ENCODE measurements at regions not wholly inside any gene's neighbourhood (a gene's known extent, or its start where the extent isn't known, plus 50 kb on each side); places are given as distances from the start of the nearest gene placed in this dataset.

GRCh38 chr5:12013351-12013750, 109.1 kb upstream of the CTNND2 start:
- Histone ChIP-seq H3K4me2 (ENCODE audit: insufficient read depth, insufficient read length, low read length) (no peak overlapping the region), H3K79me2 (ENCODE audit: insufficient read depth, low read length) (0 out of 2 replicates have a peak, but pooled peaks cover 2% of the 10 kb centered on the region), H3K9ac (ENCODE audit: extremely low read depth, insufficient read length, low read length) (no peak overlapping the region), H3K4ac (ENCODE audit: low read depth, low read length) (no peak overlapping the region), H3K27me3 (ENCODE audit: insufficient read depth, low read length) (no peaks in the 10 kb centered on the region), H4K20me1 (ENCODE audit: control insufficient read depth, insufficient read depth, insufficient read length) (no peaks in the 10 kb centered on the region), H3K23me2 (ENCODE audit: insufficient read length, low read depth, low read length, poor library complexity, severe bottlenecking) (no peaks in the 10 kb centered on the region), H2BK12ac (ENCODE audit: insufficient read length, low read depth, low read length) (no peak overlapping the region), H3T11ph (ENCODE audit: low read length) (no peak overlapping the region), H3K79me1 (ENCODE audit: insufficient read depth, low read depth, low read length, poor library complexity, severe bottlenecking) (no peaks in the 10 kb centered on the region), H2AK5ac (ENCODE audit: insufficient read length, low read length) (no peak overlapping the region), H2BK20ac (ENCODE audit: low read depth, low read length, poor library complexity, severe bottlenecking) (no peak overlapping the region), H3K14ac (ENCODE audit: insufficient read depth, low read length) (no peak overlapping the region), H2BK120ac (ENCODE audit: low read depth, low read length, poor library complexity, severe bottlenecking) (no peak overlapping the region), H3K9me3 (ENCODE audit: control insufficient read depth, low read depth, low read length) (no peaks in the 10 kb centered on the region), H3K18ac (ENCODE audit: insufficient read length, low read depth, low read length) (no peak overlapping the region), H3K56ac (ENCODE audit: insufficient read length, low read depth, low read length) (no peak overlapping the region), H3K27ac (ENCODE audit: insufficient read length, low read depth, low read length) (no peak overlapping the region), H4K8ac (replicated peaks; ENCODE audit: insufficient read length, low read depth, low read length) (no peak overlapping the region), H4K91ac (ENCODE audit: insufficient read length, low read depth, low read length) (no peak overlapping the region), H3K4me1 (ENCODE audit: insufficient read depth, low read length) (no peaks in the 10 kb centered on the region), H3K23ac (ENCODE audit: insufficient read length, low read depth, low read length) (no peak overlapping the region), H2AFZ (ENCODE audit: low read length) (no peak overlapping the region), H4K5ac (ENCODE audit: insufficient read length, low read depth, low read length) (no peak overlapping the region), H2BK15ac (ENCODE audit: low read depth, low read length) (no peak overlapping the region), H2BK5ac (ENCODE audit: insufficient read length, low read length) (no peak overlapping the region)
- peaks cover 12 to 13% of the 10 kb centered on the region in 2 experiments for H3K9me3 Mint-ChIP-seq
- peaks cover 11 to 12% of the 10 kb centered on the region in 2 experiments for H3K4me1 Mint-ChIP-seq
- DNase-seq, result no peak
- H3K27me3 Mint-ChIP-seq (ENCODE audit: low read depth), result no peaks in the 10 kb centered on the region
- H3K27ac Mint-ChIP-seq, result no peak overlapping the region
- no CpG with 5 or more reads among the region's 1 CpG for WGBS (ENCODE audit: extremely low coverage, insufficient read length, low lambda C conversion rate)
- peaks cover 0 to 14% (median 0%) of the 10 kb centered on the region in 3 experiments; a peak in 3 of 7 replicates for H3K36me3 Mint-ChIP-seq (ENCODE audit: insufficient read depth in 1 of 3, low read depth in 3 of 3)
- no peak for TF ChIP-seq CTCF (conservative IDR thresholded peaks at IDR 0.05)
- no peak overlapping the region for H3K4me3 Mint-ChIP-seq
